VCaP (cell line): ENCODE measurements at regions not wholly inside any gene's neighbourhood (a gene's known extent, or its start where the extent isn't known, plus 50 kb on each side); places are given as distances from the start of the nearest gene placed in this dataset.

ENCODE experiments used
- H3K27ac ChIP-seq: fragments of 450-650 bp; 2 replicates; pipeline ENCODE4 v1.5.1; 2017
- TF ChIP-seq, protein P1 (sequence below): fragments of 450-650 bp; conservative IDR thresholded peaks from 2 replicates; pipeline ENCODE4 v1.5.1; 2017; ENCODE audit warnings: mild to moderate bottlenecking, moderate library complexity

DNA sequence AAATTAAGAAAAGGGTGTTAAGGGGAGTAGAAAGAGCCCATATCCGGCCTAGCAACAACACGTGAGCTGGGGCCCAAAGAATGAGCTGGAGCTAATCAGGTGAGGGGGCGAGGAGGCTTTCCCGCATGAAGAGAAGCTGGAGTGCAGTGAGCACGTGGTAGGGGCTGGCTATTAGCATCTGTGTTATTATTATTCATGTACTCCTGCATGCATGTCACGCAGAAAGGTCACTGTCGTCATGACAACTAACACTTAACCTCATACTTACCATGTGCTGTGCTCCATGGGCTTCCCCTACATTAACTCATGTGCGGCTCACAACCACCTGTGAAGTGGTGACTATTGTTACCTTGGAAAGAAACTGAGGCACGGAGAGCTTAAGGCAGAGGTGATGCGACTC is 227.6 kb upstream of the UBL3 start:
- no peak overlapping the region for H3K27ac ChIP-seq
- TF ChIP-seq, protein P1, sequence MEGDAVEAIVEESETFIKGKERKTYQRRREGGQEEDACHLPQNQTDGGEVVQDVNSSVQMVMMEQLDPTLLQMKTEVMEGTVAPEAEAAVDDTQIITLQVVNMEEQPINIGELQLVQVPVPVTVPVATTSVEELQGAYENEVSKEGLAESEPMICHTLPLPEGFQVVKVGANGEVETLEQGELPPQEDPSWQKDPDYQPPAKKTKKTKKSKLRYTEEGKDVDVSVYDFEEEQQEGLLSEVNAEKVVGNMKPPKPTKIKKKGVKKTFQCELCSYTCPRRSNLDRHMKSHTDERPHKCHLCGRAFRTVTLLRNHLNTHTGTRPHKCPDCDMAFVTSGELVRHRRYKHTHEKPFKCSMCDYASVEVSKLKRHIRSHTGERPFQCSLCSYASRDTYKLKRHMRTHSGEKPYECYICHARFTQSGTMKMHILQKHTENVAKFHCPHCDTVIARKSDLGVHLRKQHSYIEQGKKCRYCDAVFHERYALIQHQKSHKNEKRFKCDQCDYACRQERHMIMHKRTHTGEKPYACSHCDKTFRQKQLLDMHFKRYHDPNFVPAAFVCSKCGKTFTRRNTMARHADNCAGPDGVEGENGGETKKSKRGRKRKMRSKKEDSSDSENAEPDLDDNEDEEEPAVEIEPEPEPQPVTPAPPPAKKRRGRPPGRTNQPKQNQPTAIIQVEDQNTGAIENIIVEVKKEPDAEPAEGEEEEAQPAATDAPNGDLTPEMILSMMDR, result no peak

DNA sequence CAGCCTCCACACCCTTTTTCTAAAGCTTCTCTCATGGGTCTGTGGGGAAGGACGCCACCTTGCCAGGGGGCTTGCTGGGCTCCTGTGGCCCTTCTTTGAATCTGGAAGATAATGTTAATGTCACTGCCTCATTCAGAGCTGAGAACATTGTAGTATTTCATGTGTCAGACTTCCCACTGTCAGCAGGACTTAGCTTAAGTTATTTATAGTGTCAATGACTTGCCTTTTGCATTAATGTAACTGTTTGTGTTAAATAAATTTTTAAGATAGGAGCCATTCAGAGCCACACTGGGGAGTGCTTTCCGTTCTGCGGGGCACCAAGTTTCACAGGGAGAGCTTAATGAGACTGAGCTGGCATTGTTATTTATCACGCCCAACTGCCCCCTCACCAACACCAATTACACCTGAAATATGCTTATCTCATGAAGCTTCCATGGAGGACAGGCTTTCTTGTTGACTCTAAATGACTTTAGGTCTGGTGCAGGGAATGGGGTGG is 226.9 kb upstream of the UBL3 start:
- TF ChIP-seq, protein P1, result no peak
- no peak overlapping the region for H3K27ac ChIP-seq

- TF ChIP-seq, protein P1, result no peak
- no peak overlapping the region for H3K27ac ChIP-seq
Measured at GRCh38 chr13:30074955-30075614, 224.7 kb upstream of the UBL3 start.

DNA sequence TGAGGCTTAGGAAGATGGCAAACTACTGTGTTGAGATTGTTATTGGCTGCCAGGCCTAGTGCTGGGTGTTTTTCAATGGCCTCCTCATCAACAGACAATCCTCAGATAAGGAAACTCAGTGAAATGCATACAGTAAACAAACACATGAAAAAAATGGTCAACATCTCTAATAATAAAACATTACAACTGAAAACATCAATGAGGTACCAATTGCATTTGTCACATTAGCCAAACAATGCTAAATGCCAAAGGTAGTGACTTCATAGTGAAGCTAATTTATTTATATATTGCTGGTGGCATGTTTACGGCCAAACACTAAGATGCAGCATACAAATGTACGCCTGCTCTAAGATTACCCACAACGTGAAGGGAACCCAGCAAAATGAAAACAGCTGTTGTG is 224.0 kb upstream of the UBL3 start:
- TF ChIP-seq, protein P1, result no peak
- H3K27ac ChIP-seq, result no peak overlapping the region

- TF ChIP-seq, protein P1, result no peak
Measured at GRCh38 chr13:30072818-30073186, 222.4 kb upstream of the UBL3 start.

GRCh38 chr13:30071969-30072817 is 221.8 kb upstream of the UBL3 start:
- peak overlapping the region; percentile 84 for H3K27ac ChIP-seq
- TF ChIP-seq, protein P1, result no peak

More at GRCh38 chr13:30072818-30073186, 222.4 kb upstream of the UBL3 start:
- H3K27ac ChIP-seq, result peak overlapping the region; percentile 84

- TF ChIP-seq, protein P1, result no peak
- no peak overlapping the region for H3K27ac ChIP-seq
Measured at GRCh38 chr13:30065181-30065580, 214.8 kb upstream of the UBL3 start.
